ENCODE measurements at regions not wholly inside any gene's neighbourhood (a gene's known extent, or its start where the extent isn't known, plus 50 kb on each side); places are given as distances from the start of the nearest gene placed in this dataset.

GRCh38 chr4:175561696-175562095 lies 250.4 kb downstream of the GPM6A start:
- ATAC-seq (no peak), DNase-seq (ENCODE audit: low spot score) (no peak)
- intact Hi-C loops (cut with DNase I), result no loop called here

DNA sequence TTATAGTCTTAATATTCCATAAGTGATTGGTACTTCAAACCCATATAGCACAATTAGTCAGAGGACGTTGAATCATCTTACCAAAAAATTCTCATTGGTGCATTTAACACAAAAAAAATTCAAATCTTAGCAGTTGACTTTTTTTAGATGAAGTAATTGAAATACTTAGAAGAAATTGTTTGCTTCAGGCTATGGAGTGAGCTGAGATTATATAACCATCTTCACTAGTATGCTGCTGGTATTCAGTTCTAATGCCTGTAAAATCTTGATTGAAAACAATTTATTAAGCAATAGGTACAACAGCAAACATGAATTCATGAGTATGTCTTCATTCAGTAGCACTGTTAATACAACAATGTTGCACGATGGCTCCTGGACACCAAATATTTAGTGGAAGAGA lies 250.0 kb downstream of the GPM6A start:
- no peak for ATAC-seq
- no peak for DNase-seq (ENCODE audit: low spot score)
- intact Hi-C loops (cut with DNase I), result no loop called here

DNA sequence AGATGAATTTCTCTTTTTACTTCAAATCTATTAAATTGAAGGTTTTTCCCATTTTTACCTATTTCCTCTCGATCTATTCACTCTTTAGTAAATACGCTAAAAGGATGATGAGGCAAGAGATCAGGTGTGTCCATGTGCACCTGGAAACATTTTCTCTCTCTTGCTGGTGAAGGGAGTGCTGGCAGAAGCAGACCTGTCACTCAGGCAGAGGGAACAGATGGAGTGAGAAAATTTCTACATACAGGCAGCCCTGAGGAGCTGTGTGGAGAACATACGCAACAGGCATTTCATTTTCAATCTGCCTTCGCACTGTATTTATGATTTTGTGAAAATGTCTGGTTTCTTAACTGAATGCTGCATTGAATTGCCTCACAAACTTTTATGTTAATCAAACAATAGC lies 249.5 kb downstream of the GPM6A start:
- ATAC-seq (no peak), DNase-seq (ENCODE audit: low spot score) (no peak)
- intact Hi-C loops (cut with DNase I), result no loop called here
